ENCODE measurements at regions not wholly inside any gene's neighbourhood (a gene's known extent, or its start where the extent isn't known, plus 50 kb on each side); places are given as distances from the start of the nearest gene placed in this dataset.

DNA sequence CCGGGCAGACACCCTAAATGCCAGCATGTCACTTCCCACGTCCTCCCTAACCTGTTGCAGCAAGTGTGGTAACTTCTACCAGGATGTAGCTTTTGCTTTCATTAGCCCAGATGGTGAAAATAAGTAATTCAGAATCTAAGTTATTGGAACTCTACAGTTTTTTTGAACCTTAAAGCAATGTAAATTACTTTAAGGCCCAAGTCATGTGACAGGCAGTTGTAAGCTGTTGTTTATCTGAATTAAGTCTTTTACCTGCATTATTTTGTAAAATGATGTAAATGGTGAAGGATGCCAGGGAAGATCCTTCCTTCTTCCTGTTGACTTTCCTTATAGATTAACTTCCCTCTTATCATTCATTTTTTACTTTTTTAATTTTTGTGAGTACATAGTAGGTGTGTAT lies 670.2 kb downstream of the SEMA5A start:
- TF ChIP-seq, protein P1, sequence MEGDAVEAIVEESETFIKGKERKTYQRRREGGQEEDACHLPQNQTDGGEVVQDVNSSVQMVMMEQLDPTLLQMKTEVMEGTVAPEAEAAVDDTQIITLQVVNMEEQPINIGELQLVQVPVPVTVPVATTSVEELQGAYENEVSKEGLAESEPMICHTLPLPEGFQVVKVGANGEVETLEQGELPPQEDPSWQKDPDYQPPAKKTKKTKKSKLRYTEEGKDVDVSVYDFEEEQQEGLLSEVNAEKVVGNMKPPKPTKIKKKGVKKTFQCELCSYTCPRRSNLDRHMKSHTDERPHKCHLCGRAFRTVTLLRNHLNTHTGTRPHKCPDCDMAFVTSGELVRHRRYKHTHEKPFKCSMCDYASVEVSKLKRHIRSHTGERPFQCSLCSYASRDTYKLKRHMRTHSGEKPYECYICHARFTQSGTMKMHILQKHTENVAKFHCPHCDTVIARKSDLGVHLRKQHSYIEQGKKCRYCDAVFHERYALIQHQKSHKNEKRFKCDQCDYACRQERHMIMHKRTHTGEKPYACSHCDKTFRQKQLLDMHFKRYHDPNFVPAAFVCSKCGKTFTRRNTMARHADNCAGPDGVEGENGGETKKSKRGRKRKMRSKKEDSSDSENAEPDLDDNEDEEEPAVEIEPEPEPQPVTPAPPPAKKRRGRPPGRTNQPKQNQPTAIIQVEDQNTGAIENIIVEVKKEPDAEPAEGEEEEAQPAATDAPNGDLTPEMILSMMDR (IDR thresholded peaks at IDR 0.05) = no peak
- TF ChIP-seq FOXJ3 (CRISPR knock-in tag; IDR thresholded peaks at IDR 0.05; ENCODE audit: borderline replicate concordance) = no peak
- TF ChIP-seq, protein P2, sequence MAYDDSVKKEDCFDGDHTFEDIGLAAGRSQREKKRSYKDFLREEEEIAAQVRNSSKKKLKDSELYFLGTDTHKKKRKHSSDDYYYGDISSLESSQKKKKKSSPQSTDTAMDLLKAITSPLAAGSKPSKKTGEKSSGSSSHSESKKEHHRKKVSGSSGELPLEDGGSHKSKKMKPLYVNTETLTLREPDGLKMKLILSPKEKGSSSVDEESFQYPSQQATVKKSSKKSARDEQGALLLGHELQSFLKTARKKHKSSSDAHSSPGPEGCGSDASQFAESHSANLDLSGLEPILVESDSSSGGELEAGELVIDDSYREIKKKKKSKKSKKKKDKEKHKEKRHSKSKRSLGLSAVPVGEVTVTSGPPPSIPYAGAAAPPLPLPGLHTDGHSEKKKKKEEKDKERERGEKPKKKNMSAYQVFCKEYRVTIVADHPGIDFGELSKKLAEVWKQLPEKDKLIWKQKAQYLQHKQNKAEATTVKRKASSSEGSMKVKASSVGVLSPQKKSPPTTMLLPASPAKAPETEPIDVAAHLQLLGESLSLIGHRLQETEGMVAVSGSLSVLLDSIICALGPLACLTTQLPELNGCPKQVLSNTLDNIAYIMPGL (CRISPR knock-in tag; IDR thresholded peaks at IDR 0.05) = no peak
- no peak for TF ChIP-seq FOXP1 (CRISPR knock-in tag; IDR thresholded peaks at IDR 0.05; ENCODE audit: borderline replicate concordance)
- TF ChIP-seq ETV6 (CRISPR knock-in tag; IDR thresholded peaks at IDR 0.05) = no peak
- no peak for TF ChIP-seq SP1 (CRISPR knock-in tag; conservative IDR thresholded peaks at IDR 0.05)
